ENCODE measurements at regions not wholly inside any gene's neighbourhood (a gene's known extent, or its start where the extent isn't known, plus 50 kb on each side); places are given as distances from the start of the nearest gene placed in this dataset.

- 38 to 45% (median 39%) methylated on average over 2 of the region's 2 CpGs for WGBS, 3 donors
- Histone ChIP-seq H3K36me3 (no peaks in the 10 kb centered on the region), H3K9me3 (no peaks in the 10 kb centered on the region), H3K4me3 (no peak overlapping the region), H3K27ac (no peak overlapping the region), H3K4me1 (ENCODE audit: insufficient read depth) (no peaks in the 10 kb centered on the region), H3K27me3 (no peaks in the 10 kb centered on the region)
- DNase-seq, result no peak
- intact Hi-C loops (cut with DNase I), result no loop called here
- TF ChIP-seq POLR2A (IDR thresholded peaks at IDR 0.05), result no peak
Observed at GRCh38 chr3:6706777-6707176, 154.1 kb upstream of the GRM7 start.

GRCh38 chr3:6709178-6709577 lies 151.7 kb upstream of the GRM7 start:
- TF ChIP-seq EP300 (IDR thresholded peaks at IDR 0.05) (no peak), CTCF (IDR thresholded peaks at IDR 0.05) (no peak), POLR2A (IDR thresholded peaks at IDR 0.05) (no peak)
- no peak overlapping the region for H3K27ac ChIP-seq
- no peaks in the 10 kb centered on the region for H3K4me1 ChIP-seq (ENCODE audit: insufficient read depth)
- H3K9me3 ChIP-seq, result no peaks in the 10 kb centered on the region
- 78 to 90% (median 83%) methylated on average over 6 of the region's 6 CpGs for WGBS, 3 donors
- DNase-seq, result no peak
- intact Hi-C loops (cut with DNase I), result no loop called here
- H3K36me3 ChIP-seq, result no peaks in the 10 kb centered on the region
- H3K4me3 ChIP-seq, result no peak overlapping the region
- no peaks in the 10 kb centered on the region for H3K27me3 ChIP-seq

GRCh38 chr3:6714962-6715361 lies 146.0 kb upstream of the GRM7 start:
- Histone ChIP-seq H3K36me3 (no peaks in the 10 kb centered on the region), H3K9me3 (no peaks in the 10 kb centered on the region), H3K4me1 (ENCODE audit: insufficient read depth) (no peaks in the 10 kb centered on the region), H3K27me3 (no peaks in the 10 kb centered on the region), H3K27ac (no peak overlapping the region), H3K4me3 (no peak overlapping the region)
- DNase-seq, result no peak
- TF ChIP-seq POLR2A (IDR thresholded peaks at IDR 0.05) (no peak), EP300 (IDR thresholded peaks at IDR 0.05) (no peak), CTCF (IDR thresholded peaks at IDR 0.05) (no peak)
- intact Hi-C loops (cut with DNase I), result no loop called here
- WGBS, 3 donors, result 88 to 93% (median 91%) methylated on average over 3 of the region's 3 CpGs

GRCh38 chr3:6716420-6716819 lies 144.5 kb upstream of the GRM7 start:
- H3K9me3 ChIP-seq, result no peaks in the 10 kb centered on the region
- H3K4me1 ChIP-seq (ENCODE audit: insufficient read depth), result no peaks in the 10 kb centered on the region
- intact Hi-C loops (cut with DNase I), result no loop called here
- no peak overlapping the region for H3K27ac ChIP-seq
- TF ChIP-seq POLR2A (IDR thresholded peaks at IDR 0.05), result no peak
- no peak for TF ChIP-seq EP300 (IDR thresholded peaks at IDR 0.05)
- TF ChIP-seq CTCF (IDR thresholded peaks at IDR 0.05), result no peak
- DNase-seq, result no peak
- H3K27me3 ChIP-seq, result no peaks in the 10 kb centered on the region
- WGBS, 3 donors, result 28 to 79% (median 72%) methylated on average over 1 of the region's 1 CpG
- H3K36me3 ChIP-seq, result no peaks in the 10 kb centered on the region
- H3K4me3 ChIP-seq, result no peak overlapping the region

GRCh38 chr3:6717026-6717943 lies 143.6 kb upstream of the GRM7 start:
- Histone ChIP-seq H3K27me3 (no peaks in the 10 kb centered on the region), H3K27ac (no peak overlapping the region), H3K4me3 (no peak overlapping the region), H3K9me3 (no peaks in the 10 kb centered on the region), H3K4me1 (ENCODE audit: insufficient read depth) (no peaks in the 10 kb centered on the region), H3K36me3 (no peaks in the 10 kb centered on the region)
- WGBS, 3 donors, result 73 to 78% (median 75%) methylated on average over 6 of the region's 6 CpGs
- TF ChIP-seq POLR2A (IDR thresholded peaks at IDR 0.05) (no peak), EP300 (IDR thresholded peaks at IDR 0.05) (no peak), CTCF (IDR thresholded peaks at IDR 0.05) (no peak)
- DNase-seq, result no peak
- intact Hi-C loops (cut with DNase I), result no loop called here
